ENCODE measurements at regions not wholly inside any gene's neighbourhood (a gene's known extent, or its start where the extent isn't known, plus 50 kb on each side); places are given as distances from the start of the nearest gene placed in this dataset.

DNA sequence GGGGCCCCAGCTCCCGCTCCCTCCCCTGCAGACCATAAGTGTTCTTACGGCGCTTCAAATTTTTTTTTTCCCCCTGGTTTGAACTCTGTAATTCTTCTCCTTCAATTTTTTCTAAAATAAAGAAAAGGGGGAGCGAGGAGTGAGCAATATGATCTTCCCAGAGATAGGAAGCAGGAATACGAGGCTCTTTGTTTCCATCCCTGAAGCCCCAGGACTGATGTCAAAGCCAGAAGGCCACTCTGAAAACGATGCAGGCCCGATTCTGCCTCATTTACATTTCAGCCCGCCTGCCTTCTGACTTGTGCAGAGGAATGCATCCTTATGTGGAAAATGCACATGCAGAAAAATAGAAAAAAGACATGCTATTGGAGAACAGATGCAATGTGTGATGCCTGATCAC, 401.5 kb upstream of the MKI67 start:
- Histone ChIP-seq H3K9me3 (no peaks in the 10 kb centered on the region), H3K4me1 (ENCODE audit: control insufficient read depth in 1 of 2, insufficient read depth in 1 of 2, low read depth in 1 of 2, low read length in 1 of 2) (no peaks in the 10 kb centered on the region), H3K27ac (no peak overlapping the region), H3K27me3 (peaks cover 10% of the 10 kb centered on the region), H3K4me3 (ENCODE audit: low read depth in 1 of 2, low read length in 1 of 2) (no peak overlapping the region), H3K36me3 (no peaks in the 10 kb centered on the region)
- TF ChIP-seq, protein P1, sequence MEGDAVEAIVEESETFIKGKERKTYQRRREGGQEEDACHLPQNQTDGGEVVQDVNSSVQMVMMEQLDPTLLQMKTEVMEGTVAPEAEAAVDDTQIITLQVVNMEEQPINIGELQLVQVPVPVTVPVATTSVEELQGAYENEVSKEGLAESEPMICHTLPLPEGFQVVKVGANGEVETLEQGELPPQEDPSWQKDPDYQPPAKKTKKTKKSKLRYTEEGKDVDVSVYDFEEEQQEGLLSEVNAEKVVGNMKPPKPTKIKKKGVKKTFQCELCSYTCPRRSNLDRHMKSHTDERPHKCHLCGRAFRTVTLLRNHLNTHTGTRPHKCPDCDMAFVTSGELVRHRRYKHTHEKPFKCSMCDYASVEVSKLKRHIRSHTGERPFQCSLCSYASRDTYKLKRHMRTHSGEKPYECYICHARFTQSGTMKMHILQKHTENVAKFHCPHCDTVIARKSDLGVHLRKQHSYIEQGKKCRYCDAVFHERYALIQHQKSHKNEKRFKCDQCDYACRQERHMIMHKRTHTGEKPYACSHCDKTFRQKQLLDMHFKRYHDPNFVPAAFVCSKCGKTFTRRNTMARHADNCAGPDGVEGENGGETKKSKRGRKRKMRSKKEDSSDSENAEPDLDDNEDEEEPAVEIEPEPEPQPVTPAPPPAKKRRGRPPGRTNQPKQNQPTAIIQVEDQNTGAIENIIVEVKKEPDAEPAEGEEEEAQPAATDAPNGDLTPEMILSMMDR (IDR thresholded peaks at IDR 0.05) = no peak

DNA sequence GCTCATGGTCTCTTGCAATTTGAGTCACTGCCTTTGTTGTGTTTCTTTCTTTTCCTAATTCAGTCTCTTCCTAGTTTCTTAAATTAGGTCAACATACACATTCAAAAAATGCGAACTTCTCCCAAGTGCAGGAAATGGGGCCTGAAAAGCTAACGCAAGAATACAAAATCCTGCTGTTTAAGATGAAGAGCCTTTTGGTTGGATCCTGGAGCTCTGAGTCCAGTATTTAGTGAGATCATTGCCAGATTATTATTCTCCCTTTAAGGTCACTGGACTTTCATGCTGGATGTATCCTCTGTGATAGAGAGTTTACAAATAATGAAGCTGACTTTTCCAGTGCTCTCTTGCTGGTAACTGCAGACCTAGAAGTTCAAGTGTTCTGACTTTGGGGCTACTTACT, 401.9 kb upstream of the MKI67 start:
- no peaks in the 10 kb centered on the region for H3K36me3 ChIP-seq
- H3K9me3 ChIP-seq = no peaks in the 10 kb centered on the region
- H3K27ac ChIP-seq = no peak overlapping the region
- TF ChIP-seq, protein P1 (IDR thresholded peaks at IDR 0.05) = no peak
- peaks cover 10% of the 10 kb centered on the region for H3K27me3 ChIP-seq
- H3K4me1 ChIP-seq (ENCODE audit: control insufficient read depth in 1 of 2, insufficient read depth in 1 of 2, low read depth in 1 of 2, low read length in 1 of 2) = no peaks in the 10 kb centered on the region
- H3K4me3 ChIP-seq (ENCODE audit: low read depth in 1 of 2, low read length in 1 of 2) = no peak overlapping the region

DNA sequence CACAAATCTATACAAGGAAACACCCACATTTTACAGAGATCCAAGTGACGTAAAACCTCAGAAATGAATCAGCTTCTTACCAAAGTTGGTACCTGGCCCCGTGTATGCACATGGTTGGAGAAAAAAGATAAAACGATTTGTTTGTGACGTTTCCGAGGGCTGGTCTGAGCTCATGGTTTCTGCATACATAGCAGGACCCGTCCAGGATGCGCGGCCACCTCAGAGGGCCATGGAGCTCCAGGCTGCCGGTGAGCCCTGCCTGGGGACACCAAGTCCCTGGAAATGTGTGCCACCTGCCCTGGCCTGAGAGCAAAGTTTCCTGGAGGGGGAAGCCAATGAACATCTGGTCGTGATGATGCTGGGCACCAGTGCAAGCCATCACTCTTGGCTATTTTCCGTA, 402.6 kb upstream of the MKI67 start:
- no peaks in the 10 kb centered on the region for H3K9me3 ChIP-seq
- H3K4me3 ChIP-seq (ENCODE audit: low read depth in 1 of 2, low read length in 1 of 2) = no peak overlapping the region
- peaks cover 10% of the 10 kb centered on the region for H3K27me3 ChIP-seq
- no peaks in the 10 kb centered on the region for H3K36me3 ChIP-seq
- no peaks in the 10 kb centered on the region for H3K4me1 ChIP-seq (ENCODE audit: control insufficient read depth in 1 of 2, insufficient read depth in 1 of 2, low read depth in 1 of 2, low read length in 1 of 2)
- H3K27ac ChIP-seq = no peak overlapping the region
- TF ChIP-seq, protein P1 (IDR thresholded peaks at IDR 0.05) = no peak

DNA sequence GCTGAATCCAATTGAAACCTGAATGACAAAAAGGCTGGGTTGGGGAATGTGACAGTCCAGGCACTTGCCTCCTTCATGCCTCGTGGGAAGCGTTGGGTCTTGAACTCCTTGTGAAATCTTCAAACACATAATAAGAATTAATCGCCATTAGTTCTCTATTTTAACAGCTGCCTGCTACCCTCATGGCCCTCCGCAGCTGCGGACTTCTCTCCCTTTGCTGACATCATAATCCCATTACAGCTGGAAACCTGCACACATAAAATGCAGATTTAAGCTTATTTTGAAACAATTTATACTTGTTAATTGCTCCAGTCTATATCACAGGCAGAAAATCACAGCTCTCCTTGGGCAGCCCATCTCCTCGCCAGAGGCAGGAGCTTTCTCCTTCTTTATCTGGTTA, 403.0 kb upstream of the MKI67 start:
- TF ChIP-seq, protein P1 (IDR thresholded peaks at IDR 0.05) = no peak
- H3K27ac ChIP-seq = no peak overlapping the region
- no peak overlapping the region for H3K4me3 ChIP-seq (ENCODE audit: low read depth in 1 of 2, low read length in 1 of 2)
- H3K36me3 ChIP-seq = no peaks in the 10 kb centered on the region
- H3K4me1 ChIP-seq (ENCODE audit: control insufficient read depth in 1 of 2, insufficient read depth in 1 of 2, low read depth in 1 of 2, low read length in 1 of 2) = no peaks in the 10 kb centered on the region
- no peaks in the 10 kb centered on the region for H3K9me3 ChIP-seq
- H3K27me3 ChIP-seq = peaks cover 12% of the 10 kb centered on the region

DNA sequence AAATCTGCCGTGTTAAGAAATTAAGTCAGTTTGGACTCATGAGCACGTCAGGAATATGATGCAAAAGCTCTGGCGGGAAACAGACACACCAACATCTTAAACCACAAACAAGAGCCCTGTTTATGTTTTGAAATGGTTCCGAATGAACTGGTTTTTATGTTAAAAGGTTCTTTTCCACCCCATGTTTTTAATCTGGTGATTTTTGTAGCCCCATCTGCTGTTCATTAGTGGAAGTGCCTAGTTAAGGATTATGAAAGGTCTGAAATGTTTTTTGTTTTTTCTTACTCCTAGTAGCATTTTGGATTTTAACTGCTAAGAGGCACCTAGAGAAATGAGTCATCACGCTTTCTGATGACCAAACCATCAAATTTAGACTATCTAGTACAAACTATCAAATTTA, 404.1 kb upstream of the MKI67 start:
- no peaks in the 10 kb centered on the region for H3K36me3 ChIP-seq
- TF ChIP-seq, protein P1 (IDR thresholded peaks at IDR 0.05) = no peak
- no peak overlapping the region for H3K27ac ChIP-seq
- no peak overlapping the region for H3K4me3 ChIP-seq (ENCODE audit: low read depth in 1 of 2, low read length in 1 of 2)
- no peaks in the 10 kb centered on the region for H3K4me1 ChIP-seq (ENCODE audit: control insufficient read depth in 1 of 2, insufficient read depth in 1 of 2, low read depth in 1 of 2, low read length in 1 of 2)
- no peaks in the 10 kb centered on the region for H3K9me3 ChIP-seq
- peaks cover 23% of the 10 kb centered on the region for H3K27me3 ChIP-seq

DNA sequence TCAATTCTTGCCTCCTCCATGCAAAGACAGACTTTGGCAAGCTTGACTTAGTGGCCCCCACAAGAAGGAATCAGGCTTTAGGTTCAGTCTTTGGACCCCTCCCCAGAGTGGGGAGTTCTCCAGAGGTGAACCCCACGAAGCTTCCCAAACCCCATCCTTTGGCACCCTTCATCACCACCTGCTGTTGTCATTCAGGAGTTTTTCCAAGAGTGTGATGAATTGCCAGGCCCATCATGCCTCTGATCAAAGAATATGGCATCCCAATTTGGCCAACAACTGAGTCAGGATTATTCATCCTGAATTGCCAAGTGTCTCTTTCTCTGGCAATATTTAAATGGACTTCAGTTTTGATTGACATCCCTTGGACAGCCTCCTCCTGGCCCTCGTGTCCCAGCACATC, 404.7 kb upstream of the MKI67 start:
- Histone ChIP-seq H3K27me3 (peaks cover 29% of the 10 kb centered on the region), H3K4me1 (ENCODE audit: control insufficient read depth in 1 of 2, insufficient read depth in 1 of 2, low read depth in 1 of 2, low read length in 1 of 2) (no peaks in the 10 kb centered on the region), H3K4me3 (ENCODE audit: low read depth in 1 of 2, low read length in 1 of 2) (no peak overlapping the region), H3K27ac (no peak overlapping the region), H3K36me3 (no peaks in the 10 kb centered on the region), H3K9me3 (no peaks in the 10 kb centered on the region)
- TF ChIP-seq, protein P1 (IDR thresholded peaks at IDR 0.05) = no peak
